Hepatocyte (in vitro differentiated cells): ENCODE measurements at regions not wholly inside any gene's neighbourhood (a gene's known extent, or its start where the extent isn't known, plus 50 kb on each side); places are given as distances from the start of the nearest gene placed in this dataset.

ENCODE experiments used
- DNase-seq: peaks from one replicate; pipeline ENCODE4 v3.0.0-alpha.2; 2016; ENCODE audit warnings: low spot score
- H2AFZ ChIP-seq: fragments of 200-600 bp; sonication (generic); 2 replicates; pipeline ENCODE4 v1.6.0; 2016; ENCODE audit warnings: antibody characterized with exemption, mild to moderate bottlenecking
- H3K27ac ChIP-seq: fragments of 200-600 bp; sonication (generic); 2 replicates; pipeline ENCODE4 v1.5.1; 2016; ENCODE audit warnings: mild to moderate bottlenecking
- H3K27me3 ChIP-seq: fragments of 200-600 bp; sonication (generic); 2 replicates; pipeline ENCODE4 v1.6.1; 2016
- H3K36me3 ChIP-seq: fragments of 200-600 bp; sonication (generic); replicated peaks from 2 replicates; pipeline ENCODE4 v1.5.1; 2016; ENCODE audit warnings: low read depth; ENCODE audit not compliant: insufficient read depth
- H3K4me1 ChIP-seq: fragments of 200-600 bp; sonication (generic); 2 replicates; pipeline ENCODE4 v1.5.1; 2016; ENCODE audit warnings: mild to moderate bottlenecking, moderate library complexity; ENCODE audit not compliant: insufficient read depth
- H3K4me2 ChIP-seq: fragments of 200-600 bp; sonication (generic); 2 replicates; pipeline ENCODE4 v1.6.0; 2016
- H3K4me3 ChIP-seq: fragments of 200-600 bp; sonication (generic); 2 replicates; pipeline ENCODE4 v1.5.1; 2016; ENCODE audit warnings: mild to moderate bottlenecking
- H3K79me2 ChIP-seq: fragments of 200-600 bp; sonication (generic); 2 replicates; pipeline ENCODE4 v1.6.0; 2017; ENCODE audit warnings: mild to moderate bottlenecking
- H3K9me2 ChIP-seq: fragments of 200-600 bp; sonication (generic); replicated peaks from 2 replicates; pipeline ENCODE4 v1.6.0; 2017; ENCODE audit warnings: mild to moderate bottlenecking; ENCODE audit not compliant: insufficient read depth
- H3K9me3 ChIP-seq: fragments of 200-600 bp; sonication (generic); 2 replicates; pipeline ENCODE4 v1.5.1; 2016; ENCODE audit warnings: low read depth, mild to moderate bottlenecking
- H4K20me1 ChIP-seq: fragments of 200-600 bp; sonication (generic); 2 replicates; pipeline ENCODE4 v1.6.0; 2016; ENCODE audit warnings: mild to moderate bottlenecking; ENCODE audit not compliant: insufficient read depth, poor library complexity, severe bottlenecking
- EZH2 ChIP-seq: fragments of 200-600 bp; sonication (generic); IDR thresholded peaks from 2 replicates; pipeline ENCODE4 v1.6.1; 2016; ENCODE audit warnings: antibody characterized with exemption, mild to moderate bottlenecking, borderline replicate concordance
- EZH2phosphoT487 ChIP-seq: fragments of 200-600 bp; sonication (generic); IDR thresholded peaks from one replicate; pipeline ENCODE4 v1.6.1; 2018; ENCODE audit warnings: antibody characterized with exemption, mild to moderate bottlenecking, low read depth, moderate library complexity; ENCODE audit not compliant: unreplicated experiment, severe bottlenecking
- WGBS: methylation state at CpG from one replicate; pipeline ENCODE4 v1.1.6; 2016; ENCODE audit warnings: low lambda C conversion rate; ENCODE audit errors: missing lambda C conversion rate; 5-methylcytosine and 5-hydroxymethylcytosine counted together
- TF ChIP-seq, protein P1 (sequence below): fragments of 200-600 bp; sonication (generic); IDR thresholded peaks from 2 replicates; pipeline ENCODE4 v1.5.1; 2016; ENCODE audit warnings: antibody characterized with exemption, mild to moderate bottlenecking; ENCODE audit not compliant: poor library complexity

GRCh38 chr10:36188080-36188453, 546.0 kb upstream of the FZD8 start:
- no peaks in the 10 kb centered on the region for H3K9me3 ChIP-seq
- H2AFZ ChIP-seq, result no peak overlapping the region
- H3K4me3 ChIP-seq, result no peak overlapping the region
- no peak overlapping the region for H3K27ac ChIP-seq
- no peak for DNase-seq
- no peaks in the 10 kb centered on the region for H3K79me2 ChIP-seq
- WGBS, result 52% methylated on average over 8 of the region's 8 CpGs
- no peaks in the 10 kb centered on the region for H3K27me3 ChIP-seq
- no peaks in the 10 kb centered on the region for H3K36me3 ChIP-seq
- H3K9me2 ChIP-seq, result no peaks in the 10 kb centered on the region
- H3K4me1 ChIP-seq, result no peaks in the 10 kb centered on the region
- H4K20me1 ChIP-seq, result no peaks in the 10 kb centered on the region
- H3K4me2 ChIP-seq, result no peak overlapping the region
- TF ChIP-seq, protein P1, sequence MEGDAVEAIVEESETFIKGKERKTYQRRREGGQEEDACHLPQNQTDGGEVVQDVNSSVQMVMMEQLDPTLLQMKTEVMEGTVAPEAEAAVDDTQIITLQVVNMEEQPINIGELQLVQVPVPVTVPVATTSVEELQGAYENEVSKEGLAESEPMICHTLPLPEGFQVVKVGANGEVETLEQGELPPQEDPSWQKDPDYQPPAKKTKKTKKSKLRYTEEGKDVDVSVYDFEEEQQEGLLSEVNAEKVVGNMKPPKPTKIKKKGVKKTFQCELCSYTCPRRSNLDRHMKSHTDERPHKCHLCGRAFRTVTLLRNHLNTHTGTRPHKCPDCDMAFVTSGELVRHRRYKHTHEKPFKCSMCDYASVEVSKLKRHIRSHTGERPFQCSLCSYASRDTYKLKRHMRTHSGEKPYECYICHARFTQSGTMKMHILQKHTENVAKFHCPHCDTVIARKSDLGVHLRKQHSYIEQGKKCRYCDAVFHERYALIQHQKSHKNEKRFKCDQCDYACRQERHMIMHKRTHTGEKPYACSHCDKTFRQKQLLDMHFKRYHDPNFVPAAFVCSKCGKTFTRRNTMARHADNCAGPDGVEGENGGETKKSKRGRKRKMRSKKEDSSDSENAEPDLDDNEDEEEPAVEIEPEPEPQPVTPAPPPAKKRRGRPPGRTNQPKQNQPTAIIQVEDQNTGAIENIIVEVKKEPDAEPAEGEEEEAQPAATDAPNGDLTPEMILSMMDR, result no peak
- no peak for TF ChIP-seq EZH2

DNA sequence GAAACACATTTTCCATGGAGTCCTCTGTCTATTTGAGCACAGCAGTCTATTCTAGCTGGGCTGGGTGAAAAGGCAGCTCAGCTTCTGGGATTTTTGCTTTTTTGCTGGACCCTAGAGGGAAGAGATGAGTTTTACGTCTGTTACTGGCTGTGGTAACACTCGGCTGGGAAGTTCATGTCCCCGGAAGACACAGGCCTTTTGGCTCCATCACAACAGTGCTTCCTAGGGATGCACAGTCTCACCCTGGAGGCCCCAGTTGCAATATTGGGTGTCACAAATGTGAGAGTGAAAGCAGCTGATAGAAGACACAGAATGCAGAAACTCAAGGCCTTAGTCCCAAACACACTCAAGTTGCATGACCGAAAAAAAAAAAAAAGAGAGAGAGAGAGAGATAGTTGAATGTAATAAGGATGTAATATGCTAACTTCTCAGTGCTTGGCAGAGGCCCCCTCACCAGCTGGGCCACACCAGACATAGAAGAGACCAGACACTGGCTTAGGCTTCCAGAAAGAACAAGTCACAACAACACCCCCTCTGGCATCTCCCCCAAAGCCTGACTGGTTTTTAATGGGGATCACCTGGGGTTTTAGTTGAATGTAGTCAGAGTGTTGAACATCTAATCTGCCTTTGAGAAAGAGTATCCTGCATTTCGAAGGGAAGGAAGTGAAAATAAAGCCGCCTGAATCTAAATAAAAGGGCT, 545.4 kb upstream of the FZD8 start:
- Histone ChIP-seq H3K4me2 (no peak overlapping the region), H3K79me2 (no peaks in the 10 kb centered on the region), H3K4me1 (no peaks in the 10 kb centered on the region), H3K9me2 (no peaks in the 10 kb centered on the region), H2AFZ (no peak overlapping the region), H3K4me3 (no peak overlapping the region), H4K20me1 (no peaks in the 10 kb centered on the region), H3K36me3 (no peaks in the 10 kb centered on the region), H3K27ac (no peak overlapping the region), H3K9me3 (no peaks in the 10 kb centered on the region), H3K27me3 (no peaks in the 10 kb centered on the region)
- DNase-seq, result no peak
- TF ChIP-seq, protein P1, result no peak
- TF ChIP-seq EZH2, result no peak
- TF ChIP-seq EZH2phosphoT487, result no peak
- 72% methylated on average over 6 of the region's 6 CpGs for WGBS

DNA sequence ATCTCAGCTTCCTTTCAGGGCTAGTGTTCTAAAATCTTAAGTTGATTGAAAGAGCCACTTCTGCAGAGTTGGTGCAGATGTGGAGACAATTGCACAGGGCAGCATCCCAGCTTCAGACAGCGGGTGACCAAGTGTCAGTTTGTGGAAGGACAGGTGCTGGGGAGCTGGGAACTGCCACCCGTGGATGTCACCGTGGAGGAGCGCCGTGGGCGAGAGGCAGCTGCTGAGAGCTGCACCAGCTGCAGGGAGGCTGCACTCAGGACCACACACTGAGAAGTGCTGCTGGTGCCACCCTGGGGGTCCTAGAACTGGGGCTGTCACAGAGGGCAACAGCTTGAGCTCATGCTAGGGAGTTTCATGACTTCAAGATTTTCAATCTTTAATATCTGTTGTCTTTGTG, 543.0 kb upstream of the FZD8 start:
- 87% methylated on average over 6 of the region's 6 CpGs for WGBS
- no peaks in the 10 kb centered on the region for H3K27me3 ChIP-seq
- H3K4me1 ChIP-seq, result no peaks in the 10 kb centered on the region
- H4K20me1 ChIP-seq, result no peaks in the 10 kb centered on the region
- H3K4me2 ChIP-seq, result no peak overlapping the region
- DNase-seq, result no peak
- no peak overlapping the region for H3K4me3 ChIP-seq
- H3K9me2 ChIP-seq, result no peaks in the 10 kb centered on the region
- TF ChIP-seq, protein P1, result no peak
- no peaks in the 10 kb centered on the region for H3K9me3 ChIP-seq
- H3K36me3 ChIP-seq, result no peaks in the 10 kb centered on the region
- no peak overlapping the region for H2AFZ ChIP-seq
- H3K79me2 ChIP-seq, result no peaks in the 10 kb centered on the region
- no peak overlapping the region for H3K27ac ChIP-seq

- Histone ChIP-seq H3K4me3 (no peak overlapping the region), H3K79me2 (no peaks in the 10 kb centered on the region), H3K4me1 (no peaks in the 10 kb centered on the region), H3K36me3 (no peaks in the 10 kb centered on the region), H3K4me2 (no peak overlapping the region), H3K9me3 (no peaks in the 10 kb centered on the region), H3K27me3 (no peaks in the 10 kb centered on the region), H2AFZ (no peak overlapping the region), H3K27ac (no peak overlapping the region), H4K20me1 (no peaks in the 10 kb centered on the region), H3K9me2 (no peaks in the 10 kb centered on the region)
- TF ChIP-seq EZH2phosphoT487 (no peak), EZH2 (no peak)
- TF ChIP-seq, protein P1, result no peak
- no peak for DNase-seq
- 91% methylated on average over 6 of the region's 6 CpGs for WGBS
Observed at GRCh38 chr10:36183726-36184125, 541.6 kb upstream of the FZD8 start.
